Panc1 (cell line): ENCODE measurements at regions not wholly inside any gene's neighbourhood (a gene's known extent, or its start where the extent isn't known, plus 50 kb on each side); places are given as distances from the start of the nearest gene placed in this dataset.

Source experiments
- ATAC-seq: fragments of 200-7000 bp; cut with Tn5 transposase; 2 replicates; pipeline ENCODE4 v1.9.1; 2020; ENCODE audit warnings: mild to moderate bottlenecking, moderate library complexity
- BruUV-seq: library from RNA; stranded (reverse); fragments of 400-500 nt; replicated peaks from 2 replicates; lab custom pipeline; 2021; lab: Mats Ljungman, UMichigan
- CTCF ChIA-PET: fragments of 300-600 bp; sonication (Branson Sonifier 250); formaldehyde crosslinking; loops from one replicate; lab custom pipeline; 2022; ENCODE audit warnings: antibody characterized with exemption; lab: Charles Lee
- POLR2A ChIA-PET: fragments of 300-600 bp; sonication (Branson Sonifier 250); formaldehyde crosslinking; loops from one replicate; lab custom pipeline; 2022; ENCODE audit warnings: antibody characterized with exemption; lab: Charles Lee
- DNase-seq: peaks from one replicate; pipeline ENCODE4 v3.0.0-alpha.2; 2010; ENCODE audit warnings: low read depth, low spot score
- H3K27ac ChIP-seq: 2 replicates; pipeline ENCODE4 v1.5.1; 2011; ENCODE audit warnings: mild to moderate bottlenecking, low read length, inconsistent platforms
- H3K27me3 ChIP-seq: fragments of 200-500 bp; sonication (Bioruptor generic); 2 replicates; pipeline ENCODE4 v1.6.0; 2014; ENCODE audit warnings: low read length, inconsistent platforms; ENCODE audit not compliant: control insufficient read depth, insufficient read depth
- H3K36me3 ChIP-seq: fragments of 200-500 bp; sonication (Bioruptor generic); 2 replicates; pipeline ENCODE4 v1.5.1; 2014; ENCODE audit warnings: inconsistent platforms, mild to moderate bottlenecking, low read length, moderate library complexity; ENCODE audit not compliant: control insufficient read depth, insufficient read depth
- H3K4me1 ChIP-seq: 2 replicates; pipeline ENCODE4 v1.5.1; 2011; ENCODE audit warnings: inconsistent platforms, mild to moderate bottlenecking, low read length, moderate library complexity; ENCODE audit not compliant: control insufficient read depth, insufficient read depth
- H3K4me3 ChIP-seq, 2 experiments: 2 replicates each; pipeline ENCODE4 v1.5.1; 2011 to 2012; ENCODE audit warnings: low read depth in 2 of 2, low read length in 2 of 2, mild to moderate bottlenecking in 2 of 2, inconsistent platforms in 1 of 2, moderate library complexity in 1 of 2
- H3K9me3 ChIP-seq: fragments of 200-500 bp; sonication (Bioruptor generic); 2 replicates; pipeline ENCODE4 v1.5.1; 2014; ENCODE audit warnings: low read depth, mild to moderate bottlenecking, inconsistent platforms, low read length, moderate library complexity; ENCODE audit not compliant: control insufficient read depth, insufficient read depth
- POLR2AphosphoS5 ChIP-seq: IDR thresholded peaks from 2 replicates; pipeline ENCODE4 v1.6.1; 2012; ENCODE audit warnings: mild to moderate bottlenecking, low read depth, low read length, moderate library complexity
- SIN3A ChIP-seq: IDR thresholded peaks from 2 replicates; pipeline ENCODE4 v1.6.1; 2012; ENCODE audit warnings: low read depth, mild to moderate bottlenecking, low read length, moderate library complexity, borderline replicate concordance; ENCODE audit not compliant: insufficient read depth
- TCF7L2 ChIP-seq: IDR thresholded peaks from 2 replicates; pipeline ENCODE4 v1.6.1; 2011; ENCODE audit warnings: mild to moderate bottlenecking, low read depth, low read length, inconsistent platforms
- in situ Hi-C: cut with HindIII; loops from 2 replicates; pipeline ENCODE4 v1.10.0; 2016; ENCODE audit warnings: low sequenced_read_pairs, low pct_unique_long_range_greater_than_20kb
- intact Hi-C: fragments of 100-400 bp; cut with micrococcal nuclease; formaldehyde crosslinking; loops from one replicate; pipeline ENCODE4 v1.10.0; 2022; ENCODE audit not compliant: unreplicated experiment
- TF ChIP-seq, protein P1 (sequence below): fragments of 450-650 bp; IDR thresholded peaks from 2 replicates; pipeline ENCODE4 v1.5.1; 2017; ENCODE audit warnings: mild to moderate bottlenecking
- TF ChIP-seq, protein P2 (sequence below), 2 experiments: IDR thresholded peaks; 2 replicates each; pipeline ENCODE4 v1.6.1; 2011 to 2012; ENCODE audit warnings: low read depth in 2 of 2, control low read depth in 1 of 2, low read length in 1 of 2, mild to moderate bottlenecking in 1 of 2, moderate library complexity in 1 of 2; ENCODE audit not compliant: insufficient read depth in 1 of 2

DNA sequence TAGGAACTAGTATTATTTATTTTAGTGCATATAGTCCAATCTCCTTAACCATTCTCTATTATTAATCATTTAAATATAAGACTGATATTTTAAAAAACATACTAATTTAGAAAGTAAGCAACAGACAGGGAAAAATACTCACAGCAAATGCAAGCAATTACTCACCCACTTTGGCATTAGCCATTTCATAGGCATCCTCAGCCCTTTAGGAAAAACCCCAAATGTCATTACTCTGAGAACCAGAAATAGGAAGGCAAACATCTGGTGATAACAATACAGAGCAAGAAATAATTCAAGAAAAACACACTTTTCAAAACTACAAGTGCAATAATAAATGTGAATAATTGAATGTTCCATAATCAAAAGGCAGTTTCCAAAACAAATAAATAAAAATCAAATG is 545.1 kb downstream of the PLPP3 start:
- Histone ChIP-seq H3K36me3 (no peaks in the 10 kb centered on the region), H3K4me3 (no peak overlapping the region), H3K27ac (no peak overlapping the region), H3K4me1 (no peaks in the 10 kb centered on the region), H3K27me3 (no peaks in the 10 kb centered on the region), H3K9me3 (no peaks in the 10 kb centered on the region)
- in situ Hi-C loops = no loop called here
- DNase-seq (no peak), ATAC-seq (no peak)
- no TSS peak for BruUV-seq
- ChIA-PET POLR2A (no interaction called here), CTCF (no interaction called here)
- intact Hi-C loops = no loop called here
- TF ChIP-seq, protein P1, sequence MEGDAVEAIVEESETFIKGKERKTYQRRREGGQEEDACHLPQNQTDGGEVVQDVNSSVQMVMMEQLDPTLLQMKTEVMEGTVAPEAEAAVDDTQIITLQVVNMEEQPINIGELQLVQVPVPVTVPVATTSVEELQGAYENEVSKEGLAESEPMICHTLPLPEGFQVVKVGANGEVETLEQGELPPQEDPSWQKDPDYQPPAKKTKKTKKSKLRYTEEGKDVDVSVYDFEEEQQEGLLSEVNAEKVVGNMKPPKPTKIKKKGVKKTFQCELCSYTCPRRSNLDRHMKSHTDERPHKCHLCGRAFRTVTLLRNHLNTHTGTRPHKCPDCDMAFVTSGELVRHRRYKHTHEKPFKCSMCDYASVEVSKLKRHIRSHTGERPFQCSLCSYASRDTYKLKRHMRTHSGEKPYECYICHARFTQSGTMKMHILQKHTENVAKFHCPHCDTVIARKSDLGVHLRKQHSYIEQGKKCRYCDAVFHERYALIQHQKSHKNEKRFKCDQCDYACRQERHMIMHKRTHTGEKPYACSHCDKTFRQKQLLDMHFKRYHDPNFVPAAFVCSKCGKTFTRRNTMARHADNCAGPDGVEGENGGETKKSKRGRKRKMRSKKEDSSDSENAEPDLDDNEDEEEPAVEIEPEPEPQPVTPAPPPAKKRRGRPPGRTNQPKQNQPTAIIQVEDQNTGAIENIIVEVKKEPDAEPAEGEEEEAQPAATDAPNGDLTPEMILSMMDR = no peak
- TF ChIP-seq TCF7L2 (no peak), SIN3A (no peak), POLR2AphosphoS5 (no peak)
- TF ChIP-seq, protein P2, sequence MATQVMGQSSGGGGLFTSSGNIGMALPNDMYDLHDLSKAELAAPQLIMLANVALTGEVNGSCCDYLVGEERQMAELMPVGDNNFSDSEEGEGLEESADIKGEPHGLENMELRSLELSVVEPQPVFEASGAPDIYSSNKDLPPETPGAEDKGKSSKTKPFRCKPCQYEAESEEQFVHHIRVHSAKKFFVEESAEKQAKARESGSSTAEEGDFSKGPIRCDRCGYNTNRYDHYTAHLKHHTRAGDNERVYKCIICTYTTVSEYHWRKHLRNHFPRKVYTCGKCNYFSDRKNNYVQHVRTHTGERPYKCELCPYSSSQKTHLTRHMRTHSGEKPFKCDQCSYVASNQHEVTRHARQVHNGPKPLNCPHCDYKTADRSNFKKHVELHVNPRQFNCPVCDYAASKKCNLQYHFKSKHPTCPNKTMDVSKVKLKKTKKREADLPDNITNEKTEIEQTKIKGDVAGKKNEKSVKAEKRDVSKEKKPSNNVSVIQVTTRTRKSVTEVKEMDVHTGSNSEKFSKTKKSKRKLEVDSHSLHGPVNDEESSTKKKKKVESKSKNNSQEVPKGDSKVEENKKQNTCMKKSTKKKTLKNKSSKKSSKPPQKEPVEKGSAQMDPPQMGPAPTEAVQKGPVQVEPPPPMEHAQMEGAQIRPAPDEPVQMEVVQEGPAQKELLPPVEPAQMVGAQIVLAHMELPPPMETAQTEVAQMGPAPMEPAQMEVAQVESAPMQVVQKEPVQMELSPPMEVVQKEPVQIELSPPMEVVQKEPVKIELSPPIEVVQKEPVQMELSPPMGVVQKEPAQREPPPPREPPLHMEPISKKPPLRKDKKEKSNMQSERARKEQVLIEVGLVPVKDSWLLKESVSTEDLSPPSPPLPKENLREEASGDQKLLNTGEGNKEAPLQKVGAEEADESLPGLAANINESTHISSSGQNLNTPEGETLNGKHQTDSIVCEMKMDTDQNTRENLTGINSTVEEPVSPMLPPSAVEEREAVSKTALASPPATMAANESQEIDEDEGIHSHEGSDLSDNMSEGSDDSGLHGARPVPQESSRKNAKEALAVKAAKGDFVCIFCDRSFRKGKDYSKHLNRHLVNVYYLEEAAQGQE (IDR thresholded peaks at IDR 0.05; ENCODE audit: insufficient read depth in 1 of 2, low read depth in 2 of 2, low read length in 1 of 2) = no peak

DNA sequence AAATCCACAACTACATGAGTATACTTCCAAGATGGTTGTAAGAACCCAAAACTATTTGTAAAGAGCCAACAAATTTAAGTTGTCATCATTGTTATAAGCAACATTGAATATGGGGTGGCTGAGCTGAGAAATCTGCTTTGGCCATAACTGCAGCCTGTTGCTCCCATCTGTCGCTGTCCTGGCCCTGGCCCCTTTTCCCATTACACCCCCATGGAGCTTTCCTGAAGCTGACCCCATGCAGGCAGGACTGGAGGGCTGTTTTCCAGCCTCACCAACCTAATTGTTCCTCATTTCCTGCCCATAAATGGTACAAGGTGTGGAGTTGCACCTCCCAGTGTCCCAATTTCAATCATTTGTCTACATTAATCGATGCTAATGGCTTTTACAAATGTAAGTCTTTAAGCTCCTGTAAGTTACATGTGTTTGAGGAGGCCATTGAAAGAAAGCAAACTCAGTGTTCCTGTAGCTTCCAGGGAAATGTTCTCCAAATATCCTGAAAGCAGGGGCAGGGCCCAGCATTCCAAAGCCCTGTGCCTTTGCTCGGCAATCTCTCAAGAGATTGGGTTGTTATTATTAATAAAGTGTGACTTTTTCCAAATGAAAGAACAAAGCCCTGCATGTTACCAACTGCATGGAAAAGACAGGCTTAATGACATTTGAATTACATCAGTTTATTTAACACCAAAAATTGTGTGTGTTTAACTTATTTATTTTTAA is 545.9 kb downstream of the PLPP3 start:
- no TSS peak for BruUV-seq
- Histone ChIP-seq H3K4me1 (no peaks in the 10 kb centered on the region), H3K36me3 (no peaks in the 10 kb centered on the region), H3K27ac (no peak overlapping the region), H3K27me3 (no peaks in the 10 kb centered on the region), H3K4me3 (no peak overlapping the region), H3K9me3 (no peaks in the 10 kb centered on the region)
- TF ChIP-seq TCF7L2 = no peak
- no peak for DNase-seq
- intact Hi-C loops = no loop called here
- ChIA-PET CTCF (no interaction called here), POLR2A (no interaction called here)
- in situ Hi-C loops = no loop called here
- ATAC-seq = no peak

DNA sequence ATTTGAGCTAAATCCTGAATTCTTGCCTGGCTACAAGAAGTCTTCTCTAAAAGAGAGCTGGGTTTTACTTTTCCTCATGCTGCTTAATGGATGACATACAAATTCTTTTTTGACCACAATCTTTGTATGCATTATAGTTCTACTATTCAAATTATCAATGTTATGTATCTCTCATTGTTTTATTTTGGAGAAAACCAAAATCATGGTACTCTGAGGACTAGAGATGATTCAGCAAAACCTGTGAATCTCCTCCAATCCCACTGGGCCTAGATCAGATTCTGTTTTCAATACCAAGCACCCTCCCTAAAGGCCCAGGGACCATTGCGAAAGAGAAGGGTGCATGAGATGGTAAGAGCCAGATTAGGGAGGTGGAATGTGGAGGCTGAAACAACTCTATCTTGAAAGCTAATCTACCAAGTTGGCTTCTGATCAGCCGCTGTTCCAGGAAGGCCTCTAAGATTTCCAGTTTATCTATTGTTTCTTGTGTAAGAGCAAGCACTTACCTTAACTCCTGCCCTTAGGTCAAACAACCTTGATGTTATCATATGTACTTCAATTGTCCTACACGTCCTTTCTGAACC is 547.2 kb downstream of the PLPP3 start:
- no peak for ATAC-seq
- no peak overlapping the region for H3K27ac ChIP-seq
- no peaks in the 10 kb centered on the region for H3K9me3 ChIP-seq
- H3K36me3 ChIP-seq = no peaks in the 10 kb centered on the region
- intact Hi-C loops (no loop called here), in situ Hi-C loops (no loop called here)
- no TSS peak for BruUV-seq
- no peaks in the 10 kb centered on the region for H3K27me3 ChIP-seq
- POLR2A ChIA-PET = no interaction called here
- DNase-seq = no peak
- H3K4me1 ChIP-seq = no peaks in the 10 kb centered on the region
- CTCF ChIA-PET = no interaction called here
- TF ChIP-seq, protein P2 (IDR thresholded peaks at IDR 0.05; ENCODE audit: insufficient read depth in 1 of 2, low read depth in 2 of 2, low read length in 1 of 2) = no peak
- TF ChIP-seq TCF7L2 (no peak), POLR2AphosphoS5 (no peak), SIN3A (no peak)
- TF ChIP-seq, protein P1 = no peak
- no peak overlapping the region for H3K4me3 ChIP-seq
